ENCODE measurements at regions not wholly inside any gene's neighbourhood (a gene's known extent, or its start where the extent isn't known, plus 50 kb on each side); places are given as distances from the start of the nearest gene placed in this dataset.

DNA sequence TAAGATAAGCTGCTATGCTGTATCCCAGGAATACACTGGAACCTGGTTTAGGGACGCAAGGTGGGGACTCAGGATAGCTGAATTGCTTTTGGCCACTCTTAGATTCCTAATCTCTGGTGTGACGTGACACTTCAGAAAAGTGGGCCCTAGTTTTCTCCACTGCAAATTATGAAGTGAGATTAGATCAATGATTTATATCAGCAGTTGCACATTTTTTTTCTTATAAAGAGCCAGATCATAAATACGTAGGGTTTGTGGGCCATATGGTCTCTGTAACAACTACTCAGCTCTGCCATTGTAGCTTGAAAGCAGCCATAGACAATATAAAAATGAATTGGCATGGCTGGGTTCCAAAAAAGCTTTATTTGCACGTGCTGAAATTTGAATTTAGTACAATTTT, 85.4 kb upstream of the CPO start:
- Histone ChIP-seq H2AK5ac (ENCODE audit: low read depth, low read length) (no peak overlapping the region), H4K8ac (ENCODE audit: extremely low read depth, insufficient read depth, low read length) (no peak overlapping the region), H4K20me1 (replicated peaks in 1 of 2; ENCODE audit: control insufficient read depth in 1 of 2, insufficient read depth in 2 of 2, low read length in 2 of 2) (no peaks in the 10 kb centered on the region), H3K79me1 (ENCODE audit: low read depth, low read length) (no peaks in the 10 kb centered on the region), H3K56ac (replicated peaks; ENCODE audit: insufficient read length, low read depth, low read length) (no peak overlapping the region), H3K9ac (replicated peaks in 1 of 4; ENCODE audit: extremely low read depth in 1 of 4, low read depth in 3 of 4, low read length in 3 of 4) (no peak overlapping the region), H2BK15ac (ENCODE audit: low read length) (no peak overlapping the region), H3K4me1 (replicated peaks in 1 of 4; ENCODE audit: control insufficient read depth in 3 of 4, insufficient read depth in 4 of 4, low read length in 3 of 4) (peaks cover 0 to 3% (median 0%) of the 10 kb centered on the region in 4 experiments; a peak in 1 of 7 replicates), H3K23me2 (ENCODE audit: low read depth, low read length) (no peaks in the 10 kb centered on the region), H3K36me3 (ENCODE audit: control insufficient read depth in 2 of 4, insufficient read depth in 4 of 4, low read length in 3 of 4) (no peaks in the 10 kb centered on the region), H2BK120ac (replicated peaks; ENCODE audit: low read depth, low read length) (no peak overlapping the region), H4K91ac (replicated peaks; ENCODE audit: insufficient read length, low read length) (no peak overlapping the region), H3K4ac (replicated peaks; ENCODE audit: insufficient read length, low read depth, low read length) (no peak overlapping the region), H3K27ac (ENCODE audit: low read depth, low read length) (no peak overlapping the region), H3K9me3 (ENCODE audit: insufficient read depth in 2 of 2, low read depth in 1 of 2, low read length in 1 of 2) (no peaks in the 10 kb centered on the region; a peak in 1 of 4 replicates), H3K27me3 (replicated peaks in 1 of 4; ENCODE audit: control insufficient read depth in 3 of 4, extremely low read depth in 1 of 4, insufficient read depth in 3 of 4, low read length in 3 of 4) (no peaks in the 10 kb centered on the region), H3K18ac (ENCODE audit: extremely low read depth, low read length) (no peak overlapping the region), H3K4me2 (ENCODE audit: insufficient read depth in 1 of 2, low read depth in 2 of 2, low read length in 2 of 2) (no peak overlapping the region), H2BK12ac (ENCODE audit: low read depth, low read length) (no peak overlapping the region), H2AFZ (ENCODE audit: low read length) (no peak overlapping the region), H2BK20ac (ENCODE audit: low read length) (no peak overlapping the region), H3K14ac (ENCODE audit: insufficient read length) (no peak overlapping the region), H2BK5ac (ENCODE audit: low read depth, low read length) (no peak overlapping the region), H3K4me3 (ENCODE audit: extremely low read depth in 1 of 4, insufficient read depth in 2 of 4, low read depth in 3 of 4, low read length in 4 of 4) (no peak overlapping the region), H3K23ac (ENCODE audit: insufficient read length) (no peak overlapping the region), H3K79me2 (ENCODE audit: control insufficient read depth in 1 of 2, insufficient read depth in 2 of 2, low read length in 2 of 2) (no peaks in the 10 kb centered on the region), H4K5ac (ENCODE audit: insufficient read length, low read depth, low read length) (no peak overlapping the region)
- TF ChIP-seq BCL11A (IDR thresholded peaks at IDR 0.05; ENCODE audit: low read depth in 2 of 2, low read length in 2 of 2): no peak
- no peak for TF ChIP-seq SIRT6 (IDR thresholded peaks at IDR 0.05; ENCODE audit: low read length)
- DNase-seq (ENCODE audit: low read depth in 1 of 2, low spot score in 2 of 2) (no peak), FAIRE-seq (no peak)
- POLR2A ChIA-PET (ENCODE audit: partially characterized antibody): interaction anchor here (1.0 kb wide), 1 partner anchor 53 kb away, joined by 3 read pairs; no protein-coding TSS in a partner anchor
- CTCF ChIA-PET (ENCODE audit: partially characterized antibody): interaction anchor here (1.3 kb wide), 1 partner anchor 22 kb away, joined by 3 read pairs; no protein-coding TSS in a partner anchor
- 90% methylated on average over 4 of the region's 4 CpGs; no CpG with 5 or more reads in 1 of the 2 experiments for WGBS, 2 experiments (ENCODE audit: extremely low coverage in 1 of 2, insufficient coverage in 1 of 2, insufficient read length in 1 of 2, insufficient replicate concordance in 2 of 2, low coverage in 1 of 2, low lambda C conversion rate in 2 of 2, missing lambda C conversion rate in 1 of 2)
